ENCODE measurements at regions not wholly inside any gene's neighbourhood (a gene's known extent, or its start where the extent isn't known, plus 50 kb on each side); places are given as distances from the start of the nearest gene placed in this dataset.
"Not testable (repeated sequence)": the region's sequence is repeated elsewhere in the genome, so short reads cannot be mapped to it uniquely, and the experiment has no call there.

DNA sequence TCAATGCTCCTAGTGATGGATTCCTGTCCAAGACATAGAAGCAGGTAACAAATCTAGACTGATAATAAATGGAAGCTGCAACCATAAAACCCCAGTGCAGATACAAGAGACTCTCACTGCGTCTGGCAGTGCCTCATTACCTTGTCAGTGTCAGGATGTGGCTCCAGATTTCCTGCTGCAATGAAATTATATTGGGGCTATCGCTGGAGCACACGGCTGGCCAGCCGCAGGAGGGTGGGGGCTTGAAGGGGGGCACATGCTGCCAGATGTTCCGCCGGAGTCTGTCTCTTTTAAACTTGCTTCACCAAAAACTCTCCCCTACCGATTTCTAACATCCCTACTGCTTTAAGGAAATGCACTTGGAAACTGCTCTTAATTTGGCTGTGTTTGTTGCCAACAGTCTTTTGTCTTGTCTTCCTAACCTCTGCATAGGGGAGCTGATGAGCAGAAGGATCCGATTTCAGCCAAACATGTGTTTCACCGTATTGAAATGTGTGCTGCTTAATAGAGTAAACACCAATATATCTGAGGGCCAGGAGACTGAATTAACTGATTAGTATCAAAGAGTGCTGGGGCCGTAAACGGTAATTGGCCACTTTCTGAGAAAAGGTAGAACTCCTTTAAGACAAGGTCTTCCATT is 102.2 kb upstream of the EXOC2 start:
- no peak for DNase-seq

- DNase-seq, result no peak
Observed at GRCh38 chr6:793261-793660, 100.3 kb upstream of the EXOC2 start.

DNA sequence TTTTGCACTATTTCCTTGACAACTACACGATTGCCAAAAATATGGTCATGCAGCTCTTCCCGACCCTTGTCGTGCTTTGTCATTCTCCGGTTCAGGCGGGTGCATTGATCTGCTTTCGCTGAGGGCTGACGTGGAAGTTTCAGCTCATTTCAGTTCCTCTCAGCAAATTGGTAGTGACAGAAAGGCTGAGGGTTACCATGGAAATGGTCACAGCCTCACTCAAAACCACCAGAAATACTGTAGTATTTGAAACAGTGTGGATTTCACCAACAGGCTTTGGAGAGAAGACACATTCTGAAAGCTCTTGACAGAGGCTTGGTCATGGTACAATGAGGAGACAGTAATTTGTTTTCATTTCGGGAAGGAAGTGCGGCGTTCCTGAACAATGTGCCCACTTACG is 99.7 kb upstream of the EXOC2 start:
- DNase-seq, result no peak

DNA sequence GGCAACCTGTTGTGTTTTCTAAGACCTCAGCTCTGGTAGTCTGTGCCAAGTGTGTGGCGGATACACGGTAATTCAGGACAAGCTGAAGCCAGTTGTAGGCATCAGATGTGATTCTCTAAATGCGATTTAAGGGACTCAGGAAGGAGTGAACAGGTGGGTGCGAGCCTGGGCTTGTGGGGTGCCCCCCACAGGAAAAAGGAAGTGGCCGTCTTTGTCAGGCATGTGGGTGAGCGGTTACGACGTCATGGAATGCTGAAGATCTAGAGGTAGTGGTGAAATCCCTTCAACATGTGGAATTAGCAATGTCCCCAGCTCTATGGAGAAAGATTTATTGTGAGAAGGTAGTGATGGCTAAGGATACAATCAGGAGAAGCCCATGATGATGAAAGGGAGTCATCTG is 95.1 kb upstream of the EXOC2 start:
- DNase-seq, result peak; percentile 58

DNA sequence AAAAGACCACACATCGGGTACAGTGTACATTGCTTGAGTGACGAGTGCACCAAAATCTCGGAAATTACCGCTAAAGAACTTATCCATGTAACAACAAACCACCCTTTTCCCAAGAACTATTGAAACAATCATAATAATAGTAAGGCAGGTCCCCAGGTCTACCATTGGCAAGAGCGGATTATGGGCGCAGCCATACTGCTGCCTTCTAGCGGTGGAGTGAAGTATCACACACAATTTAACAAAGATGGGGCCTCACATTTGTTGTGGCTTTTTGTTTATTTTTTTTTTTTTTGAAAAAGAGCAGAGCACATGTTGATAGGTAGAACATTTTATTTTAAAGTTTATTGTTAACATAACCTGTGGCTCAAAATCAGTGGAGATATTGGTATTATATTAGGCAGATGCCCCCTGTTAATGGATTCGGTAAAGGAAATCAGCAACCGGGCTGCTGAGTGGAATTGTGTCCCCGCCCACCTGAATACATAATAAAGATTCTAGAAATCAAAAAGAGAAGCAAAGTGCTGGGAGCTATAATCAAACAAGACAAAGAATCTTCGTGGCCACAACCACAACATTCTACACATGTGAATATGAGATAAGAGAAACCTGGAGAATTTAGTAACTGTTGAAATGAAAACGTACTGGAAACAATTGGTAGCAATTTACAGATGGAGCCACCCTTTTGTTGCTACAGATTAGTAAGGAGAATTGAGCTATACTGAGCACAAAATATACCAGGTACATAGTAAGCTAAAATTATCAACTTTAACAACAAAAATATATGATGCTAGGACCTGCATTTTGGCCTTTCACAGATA is 94.2 kb upstream of the EXOC2 start:
- DNase-seq, result peak; percentile 28

GRCh38 chr6:783966-784735 is 91.2 kb upstream of the EXOC2 start:
- DNase-seq, result no peak

- DNase-seq, result no peak
Observed at GRCh38 chr6:782141-782540, 89.2 kb upstream of the EXOC2 start.

DNA sequence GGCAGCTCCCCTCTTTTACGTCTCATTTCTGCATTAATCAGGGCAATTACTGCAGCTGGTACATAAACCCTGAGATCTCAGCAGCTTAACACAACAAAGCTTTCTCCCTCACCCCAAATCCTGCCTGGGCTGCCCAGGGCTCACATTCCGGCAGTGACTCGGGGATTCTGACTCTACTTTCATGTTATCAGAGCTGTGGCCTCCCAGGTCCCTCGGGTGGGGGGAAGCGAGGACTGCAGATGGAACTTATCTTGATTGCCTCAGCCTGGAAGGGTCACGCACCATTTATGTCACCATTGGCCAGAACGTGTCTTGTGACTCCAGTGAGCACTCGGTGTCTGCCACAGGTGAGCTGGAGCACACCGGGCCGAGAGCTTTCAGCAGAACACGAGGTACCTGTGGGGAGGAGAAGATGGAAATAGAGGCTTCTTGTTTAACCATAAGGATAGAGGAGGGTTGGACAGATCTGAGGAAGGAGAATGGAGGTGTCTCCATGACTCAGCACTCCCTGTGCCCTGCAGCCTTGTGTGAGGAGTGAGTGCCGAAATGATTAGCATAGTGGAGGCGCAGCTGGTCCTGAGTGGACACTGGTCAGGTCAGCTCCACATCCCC is 88.5 kb upstream of the EXOC2 start:
- DNase-seq, result no peak

DNA sequence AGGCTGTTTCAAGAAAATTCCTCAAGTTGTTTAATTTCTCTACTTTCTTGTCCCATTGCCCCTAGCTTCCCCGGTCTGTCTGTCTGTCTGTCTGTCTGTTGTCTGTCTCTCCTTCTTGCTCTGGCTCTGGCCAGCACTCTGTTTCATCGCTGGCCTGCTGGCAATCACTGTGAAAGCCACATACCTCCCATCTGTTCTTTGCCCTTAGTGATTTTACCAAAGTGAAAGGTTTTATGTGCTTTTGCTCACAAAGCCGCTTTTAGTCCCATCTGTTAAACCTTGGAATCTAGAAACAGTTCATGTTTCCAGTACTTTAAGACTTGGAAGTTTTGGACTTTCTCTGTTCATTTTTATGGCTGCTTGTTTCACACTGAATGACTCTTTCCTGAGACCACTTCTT is 87.8 kb upstream of the EXOC2 start:
- no peak for DNase-seq

DNA sequence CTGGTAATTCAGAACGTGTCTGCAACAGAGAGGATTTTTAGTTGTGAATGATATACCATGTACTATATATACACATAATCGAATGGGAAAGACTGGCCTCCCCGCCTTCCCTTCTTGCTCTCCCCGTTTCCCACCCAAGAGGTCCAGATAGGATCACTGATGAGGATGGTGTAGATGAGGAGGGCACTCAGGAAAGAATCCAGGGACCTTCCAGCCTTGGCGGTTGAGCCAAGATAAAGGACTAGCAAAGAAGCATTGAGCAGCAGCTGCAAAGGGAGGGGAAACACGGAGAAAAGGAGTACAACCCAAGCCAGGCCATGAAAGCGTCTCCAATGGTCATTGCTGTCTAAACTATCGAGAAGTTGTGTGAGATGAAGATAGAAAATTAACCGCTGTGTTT is 84.0 kb upstream of the EXOC2 start:
- DNase-seq, result no peak

DNA sequence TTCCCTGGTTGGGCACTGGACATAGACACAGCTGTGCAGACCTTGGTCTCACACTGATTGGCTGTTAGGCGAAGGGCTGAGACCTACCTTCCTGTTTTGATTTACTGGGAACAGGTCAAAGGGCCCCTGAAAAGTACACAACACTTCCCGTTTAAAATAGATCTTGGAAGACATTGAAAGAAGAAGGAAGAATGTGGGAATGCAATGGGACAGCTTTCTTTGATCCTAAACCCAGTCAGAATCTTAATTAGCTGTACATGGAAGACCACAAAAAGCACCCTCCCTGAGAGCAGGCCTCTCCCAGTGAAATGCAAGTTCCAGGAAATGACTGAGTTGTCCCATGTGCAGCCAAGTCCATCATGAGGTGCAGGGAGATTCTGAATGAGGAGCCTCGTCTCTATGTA is 83.6 kb upstream of the EXOC2 start:
- DNase-seq, result no peak

DNA sequence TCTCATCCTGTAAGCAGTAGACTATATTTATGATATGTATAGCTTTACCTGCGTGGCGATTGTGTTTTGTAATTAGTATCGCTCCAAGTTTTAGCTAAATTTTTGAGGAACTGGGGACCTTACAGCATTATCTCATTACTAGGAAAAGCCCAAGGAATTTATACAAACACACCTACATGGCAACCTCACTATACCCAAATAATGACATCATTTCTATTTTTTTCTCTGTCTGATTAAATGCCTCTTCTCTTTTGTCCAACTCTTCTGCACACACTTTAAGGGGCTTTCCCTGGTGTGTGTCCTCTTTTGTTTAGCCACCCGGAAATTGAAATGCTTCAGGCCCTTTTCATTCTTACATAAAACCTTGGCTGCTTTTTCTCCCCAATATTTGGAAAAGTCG is 82.9 kb upstream of the EXOC2 start:
- no peak for DNase-seq

GRCh38 chr6:771683-772082 is 78.7 kb upstream of the EXOC2 start:
- not testable (repeated sequence) for DNase-seq

GRCh38 chr6:767755-768512 is 75.0 kb upstream of the EXOC2 start:
- no peak for DNase-seq

GRCh38 chr6:766625-767024 is 73.7 kb upstream of the EXOC2 start:
- DNase-seq, result no peak

DNA sequence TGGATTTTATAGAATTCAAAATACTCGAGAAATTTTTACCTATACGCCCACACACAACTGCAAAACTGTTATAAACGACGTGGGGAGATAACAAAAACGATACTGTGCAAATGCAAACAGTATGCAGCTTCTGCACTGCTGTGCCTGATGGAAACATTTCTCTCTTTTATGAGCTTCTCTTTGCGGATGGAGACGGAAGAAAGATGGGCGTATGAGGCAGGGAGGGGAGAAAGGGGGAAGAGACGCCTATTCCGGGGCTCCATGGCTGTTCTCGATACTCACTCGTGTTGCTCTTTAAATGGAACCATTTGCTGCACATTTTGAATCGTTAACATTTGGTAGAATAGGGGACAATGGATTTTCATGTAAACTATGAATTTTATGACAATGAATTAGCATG is 69.1 kb upstream of the EXOC2 start:
- no peak for DNase-seq

DNA sequence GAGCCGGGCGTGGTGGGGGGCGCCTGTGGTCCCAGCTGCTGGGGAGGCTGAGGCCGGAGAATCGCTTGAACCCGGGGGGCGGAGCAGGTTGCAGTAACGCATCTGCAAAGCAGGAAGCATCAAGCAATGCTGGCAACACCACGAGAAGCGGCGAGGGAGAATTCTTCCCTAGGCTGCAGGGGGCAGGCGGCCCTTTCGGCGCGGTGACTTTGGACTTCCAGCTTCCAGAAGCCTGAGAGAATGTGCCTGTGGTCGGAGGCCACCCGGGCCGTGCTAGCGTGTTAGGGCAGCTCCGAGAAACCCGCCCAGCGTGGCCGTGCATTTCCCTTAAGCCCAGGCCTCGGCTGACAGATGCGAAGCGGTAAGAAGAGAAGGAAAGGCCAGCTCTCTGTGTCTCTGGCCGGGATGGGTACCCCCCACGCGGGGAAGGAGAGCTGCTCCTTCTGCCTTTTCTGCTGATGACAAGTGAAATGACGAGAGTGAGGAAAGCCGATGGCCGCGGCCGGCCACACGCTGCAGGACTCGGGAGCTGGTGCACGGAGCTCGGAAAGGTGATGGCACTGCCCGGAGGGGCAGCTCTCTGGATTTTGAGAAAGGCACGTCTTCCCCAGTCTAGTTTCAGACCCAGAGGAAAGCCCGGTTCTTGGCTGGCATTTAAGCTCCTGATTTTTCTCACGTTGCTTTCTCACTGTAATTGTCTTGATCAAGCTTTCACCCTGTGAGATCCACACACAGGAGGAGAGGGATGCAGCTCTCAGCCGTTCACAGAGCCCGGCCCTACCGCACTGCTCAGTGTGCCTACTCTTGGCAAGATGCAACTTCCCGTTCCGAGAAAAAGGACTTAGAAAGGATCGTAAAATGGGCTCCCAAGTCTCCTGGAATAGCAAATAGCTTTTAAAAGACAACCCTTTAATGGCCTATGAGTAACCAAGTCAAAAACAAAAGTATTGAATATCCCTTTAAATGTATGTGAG is 68.3 kb upstream of the EXOC2 start:
- DNase-seq, result no peak

GRCh38 chr6:759729-760128 is 66.8 kb upstream of the EXOC2 start:
- no peak for DNase-seq

DNA sequence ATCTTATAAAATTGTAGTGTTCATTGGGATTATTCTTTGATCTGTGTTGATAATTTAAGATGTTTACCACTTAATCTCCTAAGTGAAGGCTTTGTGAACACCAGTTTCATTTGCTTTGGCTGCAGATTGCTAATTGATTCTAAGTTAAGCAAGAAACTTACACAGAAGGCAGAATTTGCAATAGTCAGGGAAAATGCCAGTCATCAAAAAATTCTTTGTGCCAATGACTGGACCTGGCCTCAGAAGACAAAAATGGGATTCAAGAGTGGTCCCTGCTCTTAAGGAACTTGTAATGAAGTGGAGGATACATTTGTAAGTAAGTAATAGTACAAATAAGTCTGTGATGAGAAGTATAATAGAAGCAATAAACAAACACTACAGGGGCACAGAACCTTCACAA is 63.3 kb upstream of the EXOC2 start:
- DNase-seq, result no peak

- DNase-seq, result no peak
Observed at GRCh38 chr6:754202-754601, 61.3 kb upstream of the EXOC2 start.

GRCh38 chr6:753486-753885 is 60.5 kb upstream of the EXOC2 start:
- no peak for DNase-seq

DNA sequence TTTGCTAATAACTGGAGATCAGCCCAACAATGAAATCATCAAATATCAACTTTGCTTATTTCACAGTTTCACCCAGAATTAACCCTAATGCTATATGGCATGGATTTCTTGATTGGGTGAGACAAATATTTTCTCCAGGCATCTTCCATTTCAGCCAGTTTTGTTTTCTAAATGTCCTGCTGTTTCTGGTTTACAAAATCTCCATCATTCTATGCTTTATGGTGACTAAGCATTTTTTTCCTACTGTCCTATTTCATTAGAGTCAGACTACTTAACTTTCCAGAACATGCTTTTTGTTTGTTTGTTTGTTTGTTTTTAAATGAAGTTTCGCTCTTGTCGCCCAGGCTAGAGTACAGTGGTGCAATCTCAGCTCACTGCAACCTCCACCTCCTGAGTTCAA is 59.5 kb upstream of the EXOC2 start:
- DNase-seq, result no peak

Data from stimulated activated CD8-positive, alpha-beta memory T cell treated with anti-CD3 and anti-CD28 coated beads, Interleukin-4, amount 100 ng/mL, for 48 hours (primary cell).